GM12874 (cell line): ENCODE measurements at regions not wholly inside any gene's neighbourhood (a gene's known extent, or its start where the extent isn't known, plus 50 kb on each side); places are given as distances from the start of the nearest gene placed in this dataset.
A peak's percentile ranks its signal among the peaks of the same experiment; 100 is the strongest.

ENCODE experiments used
- CTCF ChIP-seq: IDR thresholded peaks from 2 replicates; pipeline ENCODE4 v1.5.1; 2011; ENCODE audit warnings: low read depth, mild to moderate bottlenecking, control low read depth, low read length, moderate library complexity; ENCODE audit not compliant: insufficient read depth

- TF ChIP-seq CTCF = no peak
Measured at GRCh38 chr3:66789580-66790237, 208.4 kb upstream of the KBTBD8 start.

- TF ChIP-seq CTCF = no peak
Measured at GRCh38 chr3:66792086-66792485, 206.0 kb upstream of the KBTBD8 start.

GRCh38 chr3:66795365-66795764 is 202.7 kb upstream of the KBTBD8 start:
- no peak for TF ChIP-seq CTCF

GRCh38 chr3:66796343-66796742 is 201.8 kb upstream of the KBTBD8 start:
- TF ChIP-seq CTCF = no peak

- TF ChIP-seq CTCF = no peak
Measured at GRCh38 chr3:66797889-66798560, 200.1 kb upstream of the KBTBD8 start.

GRCh38 chr3:66800941-66801545 is 197.1 kb upstream of the KBTBD8 start:
- no peak for TF ChIP-seq CTCF

DNA sequence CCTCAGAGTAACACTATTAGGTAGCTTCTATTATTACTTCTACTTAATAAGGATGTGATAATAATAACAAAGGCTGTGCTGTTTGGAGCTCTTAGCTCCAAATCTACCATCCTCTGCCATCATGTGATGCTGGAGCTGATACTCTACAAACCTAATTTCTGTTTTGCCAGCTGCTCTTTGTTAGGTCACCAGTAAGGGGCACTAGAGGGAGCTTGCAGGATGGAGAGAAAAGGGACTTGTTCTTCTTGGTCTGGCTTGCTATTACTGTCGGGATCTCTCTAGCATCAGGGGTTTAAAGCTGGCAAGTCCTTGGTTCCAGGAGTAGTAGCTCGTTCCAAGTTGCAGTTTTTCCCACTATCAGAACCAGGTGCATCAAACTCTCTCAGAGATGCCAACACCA is 194.9 kb upstream of the KBTBD8 start:
- 0 out of 2 replicates have a peak, but pooled peaks have one; percentile 8 for TF ChIP-seq CTCF
